ENCODE measurements at regions not wholly inside any gene's neighbourhood (a gene's known extent, or its start where the extent isn't known, plus 50 kb on each side); places are given as distances from the start of the nearest gene placed in this dataset.

DNA sequence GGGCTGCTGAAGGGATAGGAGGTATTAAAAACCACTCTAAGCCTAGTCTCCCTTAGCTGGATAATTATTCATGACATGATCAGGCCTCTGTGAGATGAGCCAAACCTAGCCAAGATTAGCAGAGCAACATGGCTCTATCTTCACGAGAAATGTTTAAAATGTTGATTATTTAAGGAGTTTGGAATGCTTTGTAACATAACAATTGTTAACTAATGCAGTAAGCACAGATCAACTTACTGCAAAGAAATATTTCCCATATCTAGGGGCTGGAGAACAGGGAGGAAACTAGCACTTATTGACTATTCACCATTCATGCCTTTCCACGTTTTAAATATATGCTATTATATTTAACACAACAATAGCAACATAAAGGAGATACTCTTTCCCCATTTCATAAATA lies 833.7 kb upstream of the CHAC2 start:
- Histone ChIP-seq H3K27me3 (ENCODE audit: low read length) (no peaks in the 10 kb centered on the region), H4K20me1 (ENCODE audit: low read depth, low read length) (no peaks in the 10 kb centered on the region), H3K27ac (ENCODE audit: low read depth, low read length) (no peak overlapping the region), H3K4me3 (ENCODE audit: insufficient read depth, low read length, poor library complexity, severe bottlenecking) (no peak overlapping the region), H2AFZ (ENCODE audit: low read depth, low read length, severe bottlenecking) (no peak overlapping the region), H3K9ac (ENCODE audit: low read length) (no peak overlapping the region), H3K36me3 (ENCODE audit: low read length) (no peaks in the 10 kb centered on the region), H3F3A (ENCODE audit: insufficient read depth) (no peaks in the 10 kb centered on the region), H3K4me2 (ENCODE audit: low read depth, low read length, poor library complexity, severe bottlenecking) (no peak overlapping the region), H3K9me3 (ENCODE audit: insufficient read depth, low read length) (no peaks in the 10 kb centered on the region), H3K79me2 (ENCODE audit: insufficient read depth, low read length) (no peaks in the 10 kb centered on the region), H3K9me2 (replicated peaks; ENCODE audit: insufficient read depth, low read length) (no peaks in the 10 kb centered on the region)
- TF ChIP-seq, protein P1, sequence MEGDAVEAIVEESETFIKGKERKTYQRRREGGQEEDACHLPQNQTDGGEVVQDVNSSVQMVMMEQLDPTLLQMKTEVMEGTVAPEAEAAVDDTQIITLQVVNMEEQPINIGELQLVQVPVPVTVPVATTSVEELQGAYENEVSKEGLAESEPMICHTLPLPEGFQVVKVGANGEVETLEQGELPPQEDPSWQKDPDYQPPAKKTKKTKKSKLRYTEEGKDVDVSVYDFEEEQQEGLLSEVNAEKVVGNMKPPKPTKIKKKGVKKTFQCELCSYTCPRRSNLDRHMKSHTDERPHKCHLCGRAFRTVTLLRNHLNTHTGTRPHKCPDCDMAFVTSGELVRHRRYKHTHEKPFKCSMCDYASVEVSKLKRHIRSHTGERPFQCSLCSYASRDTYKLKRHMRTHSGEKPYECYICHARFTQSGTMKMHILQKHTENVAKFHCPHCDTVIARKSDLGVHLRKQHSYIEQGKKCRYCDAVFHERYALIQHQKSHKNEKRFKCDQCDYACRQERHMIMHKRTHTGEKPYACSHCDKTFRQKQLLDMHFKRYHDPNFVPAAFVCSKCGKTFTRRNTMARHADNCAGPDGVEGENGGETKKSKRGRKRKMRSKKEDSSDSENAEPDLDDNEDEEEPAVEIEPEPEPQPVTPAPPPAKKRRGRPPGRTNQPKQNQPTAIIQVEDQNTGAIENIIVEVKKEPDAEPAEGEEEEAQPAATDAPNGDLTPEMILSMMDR (IDR thresholded peaks at IDR 0.05; ENCODE audit: insufficient read depth, low read length, poor library complexity, severe bottlenecking): no peak
- no peak for TF ChIP-seq EZH2phosphoT487 (conservative IDR thresholded peaks at IDR 0.05; ENCODE audit: low read length)

DNA sequence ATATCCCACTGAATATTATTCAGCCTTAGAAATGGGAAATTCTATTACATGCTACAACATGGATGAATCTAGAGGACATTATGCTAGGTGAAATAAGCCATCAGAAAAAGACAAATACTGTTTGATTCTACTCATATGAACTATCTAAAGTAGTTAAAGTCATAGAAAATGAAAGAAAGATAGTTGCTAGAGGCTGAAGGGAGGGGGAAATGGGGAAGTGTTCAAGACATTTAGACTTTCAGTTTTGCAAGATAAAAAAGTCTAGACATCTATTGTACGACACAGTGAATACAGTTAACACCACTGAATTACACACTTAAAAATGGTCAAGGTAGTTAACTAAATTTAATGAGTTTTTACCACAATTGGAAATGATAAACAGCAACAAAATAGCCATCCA lies 835.9 kb upstream of the CHAC2 start:
- Histone ChIP-seq H3K9me2 (replicated peaks; ENCODE audit: insufficient read depth, low read length) (no peaks in the 10 kb centered on the region), H3K9ac (ENCODE audit: low read length) (no peak overlapping the region), H2AFZ (ENCODE audit: low read depth, low read length, severe bottlenecking) (no peak overlapping the region), H4K20me1 (ENCODE audit: low read depth, low read length) (no peaks in the 10 kb centered on the region), H3F3A (ENCODE audit: insufficient read depth) (no peaks in the 10 kb centered on the region), H3K27ac (ENCODE audit: low read depth, low read length) (no peak overlapping the region), H3K79me2 (ENCODE audit: insufficient read depth, low read length) (no peaks in the 10 kb centered on the region), H3K36me3 (ENCODE audit: low read length) (no peaks in the 10 kb centered on the region), H3K4me3 (ENCODE audit: insufficient read depth, low read length, poor library complexity, severe bottlenecking) (no peak overlapping the region), H3K9me3 (ENCODE audit: insufficient read depth, low read length) (no peaks in the 10 kb centered on the region), H3K4me2 (ENCODE audit: low read depth, low read length, poor library complexity, severe bottlenecking) (no peak overlapping the region), H3K27me3 (ENCODE audit: low read length) (no peaks in the 10 kb centered on the region)
- no peak for TF ChIP-seq EZH2phosphoT487 (conservative IDR thresholded peaks at IDR 0.05; ENCODE audit: low read length)
- TF ChIP-seq, protein P1 (IDR thresholded peaks at IDR 0.05; ENCODE audit: insufficient read depth, low read length, poor library complexity, severe bottlenecking): no peak

DNA sequence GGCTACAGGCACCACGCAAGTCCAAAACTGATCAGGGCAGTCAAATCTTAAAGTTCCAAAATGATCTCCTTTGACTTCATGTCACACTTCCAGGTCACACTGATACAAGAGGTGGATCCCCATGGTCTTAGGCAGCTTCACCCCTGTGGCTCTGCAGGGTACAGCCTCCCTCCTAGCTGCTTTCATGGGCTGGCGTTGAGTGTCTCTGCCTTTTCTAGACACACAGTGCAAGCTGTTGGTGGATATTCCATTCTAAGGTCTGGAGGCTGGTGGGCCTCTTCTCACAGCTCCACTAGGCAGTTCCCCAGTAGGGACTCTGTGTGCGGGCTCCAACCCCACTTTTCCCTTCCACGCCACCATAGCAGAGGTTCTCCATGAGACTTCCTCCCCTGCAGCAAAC lies 838.2 kb upstream of the CHAC2 start:
- H3K4me2 ChIP-seq (ENCODE audit: low read depth, low read length, poor library complexity, severe bottlenecking): no peak overlapping the region
- H3K9ac ChIP-seq (ENCODE audit: low read length): no peak overlapping the region
- H3K9me2 ChIP-seq (replicated peaks; ENCODE audit: insufficient read depth, low read length): no peaks in the 10 kb centered on the region
- H3K9me3 ChIP-seq (ENCODE audit: insufficient read depth, low read length): no peaks in the 10 kb centered on the region
- TF ChIP-seq EZH2phosphoT487 (conservative IDR thresholded peaks at IDR 0.05; ENCODE audit: low read length): no peak
- TF ChIP-seq, protein P1 (IDR thresholded peaks at IDR 0.05; ENCODE audit: insufficient read depth, low read length, poor library complexity, severe bottlenecking): no peak
- H3K79me2 ChIP-seq (ENCODE audit: insufficient read depth, low read length): no peaks in the 10 kb centered on the region
- H4K20me1 ChIP-seq (ENCODE audit: low read depth, low read length): no peaks in the 10 kb centered on the region
- no peaks in the 10 kb centered on the region for H3F3A ChIP-seq (ENCODE audit: insufficient read depth)
- H3K4me3 ChIP-seq (ENCODE audit: insufficient read depth, low read length, poor library complexity, severe bottlenecking): no peak overlapping the region
- H3K36me3 ChIP-seq (ENCODE audit: low read length): no peaks in the 10 kb centered on the region
- H2AFZ ChIP-seq (ENCODE audit: low read depth, low read length, severe bottlenecking): no peak overlapping the region
- H3K27ac ChIP-seq (ENCODE audit: low read depth, low read length): no peak overlapping the region
- H3K27me3 ChIP-seq (ENCODE audit: low read length): no peaks in the 10 kb centered on the region

DNA sequence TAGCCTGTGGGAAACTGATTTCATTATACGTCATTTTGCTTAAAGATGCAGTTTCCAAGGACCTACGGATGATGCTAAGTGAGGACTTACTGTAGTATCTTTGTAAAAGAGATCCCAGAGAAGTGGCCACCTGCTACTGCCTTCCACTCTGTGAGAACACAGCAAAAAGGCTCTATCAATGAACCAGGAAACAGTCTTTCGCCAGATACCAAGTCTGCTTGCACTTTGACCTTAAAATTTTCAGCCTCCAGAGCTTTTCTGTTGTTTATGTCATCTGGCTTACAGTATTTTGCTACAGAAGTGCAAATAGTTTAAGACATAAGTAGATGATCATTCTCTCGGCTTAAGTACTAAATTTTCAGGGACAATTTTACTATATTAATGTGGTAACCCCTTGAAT lies 847.9 kb upstream of the CHAC2 start:
- Histone ChIP-seq H3K9ac (ENCODE audit: low read length) (no peak overlapping the region), H3K4me3 (ENCODE audit: insufficient read depth, low read length, poor library complexity, severe bottlenecking) (no peak overlapping the region), H3K27me3 (ENCODE audit: low read length) (no peaks in the 10 kb centered on the region), H3F3A (ENCODE audit: insufficient read depth) (no peaks in the 10 kb centered on the region), H3K9me3 (ENCODE audit: insufficient read depth, low read length) (no peaks in the 10 kb centered on the region), H4K20me1 (ENCODE audit: low read depth, low read length) (no peaks in the 10 kb centered on the region), H3K9me2 (replicated peaks; ENCODE audit: insufficient read depth, low read length) (no peaks in the 10 kb centered on the region), H3K4me2 (ENCODE audit: low read depth, low read length, poor library complexity, severe bottlenecking) (no peak overlapping the region), H3K36me3 (ENCODE audit: low read length) (no peaks in the 10 kb centered on the region), H3K79me2 (ENCODE audit: insufficient read depth, low read length) (no peaks in the 10 kb centered on the region), H3K27ac (ENCODE audit: low read depth, low read length) (no peak overlapping the region), H2AFZ (ENCODE audit: low read depth, low read length, severe bottlenecking) (no peak overlapping the region)
- TF ChIP-seq EZH2phosphoT487 (conservative IDR thresholded peaks at IDR 0.05; ENCODE audit: low read length): no peak
- TF ChIP-seq, protein P1 (IDR thresholded peaks at IDR 0.05; ENCODE audit: insufficient read depth, low read length, poor library complexity, severe bottlenecking): no peak

Measured in SU-DHL-6 (cell line).